DMS153 (cell line): ENCODE measurements at regions not wholly inside any gene's neighbourhood (a gene's known extent, or its start where the extent isn't known, plus 50 kb on each side); places are given as distances from the start of the nearest gene placed in this dataset.

Experiments used
- DNase-seq: peaks from one replicate; lab custom pipeline; 2025; lab: John Stamatoyannopoulos, UW

DNA sequence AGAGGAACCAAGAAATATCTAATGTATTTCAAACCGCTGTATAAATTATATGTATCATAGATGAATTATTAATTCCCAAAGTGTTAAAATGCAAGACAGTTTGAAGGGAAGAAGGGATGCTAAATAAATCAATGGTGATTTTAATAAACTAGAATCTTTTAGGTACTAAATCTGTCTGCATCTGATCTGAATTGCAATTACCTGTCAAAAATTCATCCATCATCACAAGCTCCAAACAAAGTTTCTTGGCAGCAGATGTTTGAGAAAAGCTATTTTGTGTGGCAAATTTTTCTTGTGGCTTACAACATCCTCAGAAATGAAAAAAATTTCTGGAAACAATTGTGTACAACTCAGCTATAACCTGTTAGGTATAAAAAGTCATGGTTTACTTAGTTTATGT, 816.0 kb upstream of the NDST4 start:
- no peak for DNase-seq

DNA sequence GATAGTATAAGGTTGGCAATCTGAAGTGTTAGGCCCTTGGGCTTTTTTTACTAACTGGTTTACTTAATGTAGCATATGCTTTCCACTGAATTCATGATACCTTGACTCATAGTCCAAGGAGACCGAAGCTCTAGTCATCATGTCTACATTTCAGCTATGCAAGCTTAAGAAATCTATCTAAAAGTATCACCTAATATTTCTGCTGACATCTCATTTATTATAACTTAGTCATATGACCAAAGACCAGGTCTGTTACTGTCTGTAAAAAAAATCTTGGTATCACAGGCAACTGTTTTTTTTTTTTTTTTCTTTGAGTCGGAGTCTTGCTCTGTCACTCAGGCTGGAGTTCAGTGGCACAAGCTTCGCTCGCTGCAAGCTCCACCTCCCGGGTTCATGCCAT, 814.0 kb upstream of the NDST4 start:
- no peak for DNase-seq

DNA sequence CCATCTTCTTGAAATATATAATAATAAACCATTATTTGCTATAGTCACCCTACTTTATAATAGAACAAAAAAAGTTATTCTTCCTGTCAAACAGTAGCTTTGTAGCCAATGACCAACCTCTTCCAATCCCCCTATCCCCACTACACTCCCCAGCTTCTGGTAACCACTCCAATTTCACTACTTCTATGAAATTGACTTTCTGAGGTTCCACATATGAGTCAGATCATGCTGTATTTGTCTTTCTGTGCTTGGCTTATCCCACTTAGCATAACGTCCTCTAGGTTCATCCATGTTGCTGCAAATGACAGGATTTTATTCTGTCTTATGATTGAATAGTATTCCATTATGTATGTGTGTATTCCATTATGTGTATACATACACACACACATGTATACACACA, 809.7 kb upstream of the NDST4 start:
- DNase-seq = no peak

GRCh38 chr4:115920637-115921036, 807.2 kb upstream of the NDST4 start:
- no peak for DNase-seq

DNA sequence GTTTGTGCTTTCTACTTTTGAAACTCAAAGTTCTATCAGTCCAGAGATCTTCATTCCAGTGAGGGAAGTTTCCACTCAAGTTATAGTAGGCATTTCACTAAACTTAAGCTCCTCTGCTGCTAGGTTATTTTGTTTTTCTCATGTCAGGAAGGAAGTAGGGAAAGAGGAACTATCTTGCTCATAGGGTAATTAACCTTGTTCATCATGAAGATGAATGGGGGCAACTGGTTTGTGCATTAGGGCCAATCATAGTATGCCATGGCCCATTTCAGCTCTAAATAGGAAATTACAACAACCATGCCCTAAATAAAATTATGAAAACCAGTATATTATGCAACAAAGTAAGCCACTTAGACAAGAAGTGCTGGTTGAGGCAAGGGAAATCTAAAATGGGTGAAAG, 804.7 kb upstream of the NDST4 start:
- DNase-seq = no peak

- DNase-seq = no peak
These were observed 793.0 kb upstream of the NDST4 start for GRCh38 chr4:115906428-115906827.

DNA sequence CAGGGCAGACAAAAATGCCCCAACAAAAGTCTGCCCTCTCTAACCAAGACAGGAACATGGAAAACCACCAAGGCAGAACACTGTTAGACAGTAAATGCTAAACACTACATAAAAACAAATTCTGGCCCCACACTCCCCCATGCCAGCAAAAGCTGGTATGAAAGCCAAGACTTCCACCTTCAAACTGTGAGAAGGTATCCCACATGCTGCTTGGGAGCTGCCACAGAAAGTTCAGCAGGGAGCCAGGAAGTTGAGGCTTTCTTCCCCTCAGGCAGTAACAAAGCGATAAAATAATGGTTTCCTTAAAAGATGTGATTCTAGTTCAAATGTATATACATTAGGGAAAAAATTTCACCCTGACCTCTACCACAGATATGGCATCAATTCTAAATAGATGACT, 770.4 kb upstream of the NDST4 start:
- no peak for DNase-seq

DNA sequence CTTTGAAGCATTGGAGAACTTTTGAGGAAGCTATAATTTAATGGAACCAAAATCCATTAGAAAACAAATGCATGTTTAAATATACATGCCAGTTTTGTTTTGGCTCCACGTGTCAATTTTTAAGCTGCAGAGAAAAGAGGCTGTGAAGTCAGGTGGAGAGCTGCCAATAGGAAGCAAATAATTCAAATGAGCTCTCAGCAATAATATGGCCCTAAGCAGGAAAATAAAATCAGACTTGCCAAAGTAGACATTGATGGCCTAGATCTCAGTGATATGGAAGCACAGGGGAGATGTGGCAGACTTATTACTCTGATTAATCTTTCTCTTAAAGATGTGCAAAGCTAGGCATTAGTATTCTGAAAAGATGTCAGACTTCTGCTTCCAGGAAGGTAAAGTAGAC, 769.8 kb upstream of the NDST4 start:
- no peak for DNase-seq

- DNase-seq = no peak
These were observed 759.6 kb upstream of the NDST4 start for GRCh38 chr4:115873048-115873447.

DNA sequence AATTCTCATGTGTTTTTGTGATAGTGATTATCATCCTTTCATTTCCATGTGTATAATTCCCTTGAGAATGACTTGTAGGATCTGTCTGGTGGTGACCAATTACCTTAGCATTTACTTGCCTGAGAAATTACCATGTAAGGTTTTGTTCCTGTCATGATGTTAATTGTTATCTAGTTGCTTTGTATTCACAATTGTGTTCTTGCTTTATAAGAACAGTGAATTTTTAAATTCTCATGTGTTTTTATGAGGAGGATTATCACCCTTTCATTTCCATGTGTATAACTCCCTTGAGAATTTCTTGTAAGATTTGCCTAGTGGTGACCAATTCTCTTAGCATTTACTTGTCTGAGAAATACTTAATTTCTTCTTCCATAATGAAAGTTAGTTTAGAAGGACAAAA, 758.2 kb upstream of the NDST4 start:
- no peak for DNase-seq

GRCh38 chr4:115866364-115866896, 753.0 kb upstream of the NDST4 start:
- no peak for DNase-seq

DNA sequence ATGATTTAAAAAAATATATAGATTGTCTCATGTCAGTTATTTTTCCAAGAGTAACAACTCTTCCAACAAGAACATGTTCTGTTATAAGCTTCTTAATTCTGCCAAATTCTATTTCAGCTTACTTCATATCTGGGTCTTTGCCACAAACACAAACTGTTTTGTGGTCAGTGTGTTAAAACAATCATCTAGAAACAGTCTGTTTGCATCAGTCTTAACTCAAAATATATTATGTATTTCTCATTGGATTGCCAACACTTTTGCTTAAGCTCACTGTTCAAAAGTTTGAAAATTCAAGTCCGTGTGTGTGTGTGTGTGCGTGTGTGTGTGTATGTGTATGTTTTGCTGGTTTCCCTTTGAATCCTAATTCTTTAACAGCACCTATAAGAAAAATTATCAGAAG, 752.3 kb upstream of the NDST4 start:
- no peak for DNase-seq

DNA sequence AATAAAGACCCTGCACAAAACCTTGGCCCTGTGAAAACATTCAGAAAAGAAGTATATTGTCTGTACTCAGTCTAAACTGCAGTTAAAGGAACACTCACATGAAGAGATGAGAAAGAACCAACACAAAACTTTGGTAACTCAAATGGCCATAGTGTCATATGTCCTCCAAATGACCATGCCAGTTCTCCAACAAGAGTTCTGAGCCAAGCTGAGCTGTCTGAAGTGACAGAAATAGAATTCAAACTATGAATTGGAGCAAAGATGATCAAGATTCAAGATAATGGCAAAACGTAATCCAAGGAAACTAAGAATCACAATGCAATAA, 739.3 kb upstream of the NDST4 start:
- no peak for DNase-seq

GRCh38 chr4:115851918-115852766, 738.7 kb upstream of the NDST4 start:
- peak; percentile 56 for DNase-seq

DNA sequence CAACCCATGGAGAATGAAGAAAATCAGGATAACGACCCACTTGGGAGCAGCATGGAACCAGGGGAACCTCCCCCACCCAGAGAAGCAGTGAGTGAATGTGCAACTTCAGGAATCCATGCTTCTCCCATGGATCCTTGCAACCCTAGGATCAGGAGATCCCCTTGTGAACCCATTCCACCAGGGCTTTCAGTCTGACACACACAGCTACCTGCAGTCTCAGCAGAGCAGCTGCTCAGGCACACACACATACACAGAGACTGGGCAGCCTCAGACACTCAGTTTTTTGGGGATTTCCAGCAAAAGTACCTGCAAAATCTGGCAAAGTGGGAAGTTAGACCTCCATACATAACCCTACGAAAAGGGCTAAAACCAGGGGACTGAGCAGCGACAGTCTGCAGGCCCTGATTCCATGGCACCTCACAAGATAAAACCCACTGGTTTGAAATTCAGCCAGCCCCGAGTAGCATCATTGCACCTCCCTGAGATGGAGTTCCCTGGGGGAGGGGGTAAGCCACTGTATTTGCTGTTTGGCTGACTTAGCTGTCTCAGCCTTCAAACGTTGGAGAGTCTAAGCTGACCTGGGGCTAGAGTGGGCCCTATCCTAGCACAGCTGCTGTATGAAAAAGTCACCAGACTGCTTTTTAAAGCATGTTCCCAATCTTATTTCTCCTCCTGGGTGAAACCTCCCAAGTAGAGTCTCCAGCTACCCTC, 737.5 kb upstream of the NDST4 start:
- DNase-seq = no peak

DNA sequence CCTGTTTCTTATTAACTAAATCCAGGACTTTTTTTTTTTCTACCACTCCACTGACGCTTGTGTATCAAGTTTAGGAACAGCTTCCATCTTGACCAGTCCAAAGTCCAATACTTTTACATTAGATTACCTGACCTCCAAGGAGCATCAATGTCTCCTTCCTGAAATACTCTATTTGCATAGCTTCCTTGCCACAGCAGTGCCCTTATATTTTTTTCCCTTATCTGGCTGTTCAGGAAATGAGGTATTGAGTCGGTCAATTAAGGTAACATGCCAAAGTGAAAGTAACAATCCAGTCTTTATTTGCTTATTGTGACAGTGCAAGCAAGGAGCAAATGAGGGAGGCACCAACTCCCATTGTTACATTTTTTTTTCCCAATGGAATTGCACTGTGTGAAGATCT, 730.8 kb upstream of the NDST4 start:
- DNase-seq = peak; percentile 45

GRCh38 chr4:115841871-115842270, 728.5 kb upstream of the NDST4 start:
- DNase-seq = no peak

DNA sequence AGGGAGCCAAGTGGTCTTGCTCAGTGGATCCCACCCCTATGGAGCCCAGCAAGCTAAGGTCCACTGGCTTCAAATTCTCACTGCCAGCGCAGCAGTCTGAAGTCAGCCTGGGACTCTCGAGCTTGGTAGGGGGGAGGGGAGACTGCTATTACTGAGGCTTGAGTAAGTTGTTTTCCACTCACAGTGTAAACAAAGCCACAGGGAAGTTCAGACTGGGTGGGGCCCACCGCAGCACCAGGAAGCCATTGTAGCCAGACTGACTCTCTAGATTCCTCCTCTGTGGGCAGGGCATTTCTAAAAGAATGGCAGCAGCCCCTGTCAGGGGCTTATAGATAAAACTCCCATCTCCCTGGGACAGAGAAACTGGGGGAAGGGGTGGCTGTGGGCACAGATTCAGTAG, 721.0 kb upstream of the NDST4 start:
- peak; percentile 8 for DNase-seq

- no peak for DNase-seq
These were observed 711.2 kb upstream of the NDST4 start for GRCh38 chr4:115824630-115825029.

DNA sequence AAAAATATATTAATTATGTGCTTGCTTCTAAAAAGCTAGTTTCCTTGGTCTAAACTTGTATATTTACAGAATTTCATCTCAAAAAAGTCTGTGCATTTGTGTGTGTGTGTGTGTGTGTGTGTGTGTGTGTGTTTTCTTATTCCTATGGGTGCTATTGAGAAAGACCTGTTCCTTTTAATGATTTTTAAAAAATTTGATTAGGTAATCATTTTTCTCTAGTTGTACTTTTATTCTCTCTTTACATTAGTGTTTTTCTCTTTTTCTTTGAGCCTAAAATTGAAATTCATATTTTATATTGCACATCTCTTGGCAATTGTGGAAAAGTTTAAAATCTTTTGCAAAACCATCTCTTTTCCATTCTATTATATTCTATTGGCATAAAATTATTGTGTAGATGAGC, 690.4 kb upstream of the NDST4 start:
- DNase-seq = no peak

- no peak for DNase-seq
These were observed 677.4 kb upstream of the NDST4 start for GRCh38 chr4:115790812-115791211.

GRCh38 chr4:115781528-115782146, 668.2 kb upstream of the NDST4 start:
- DNase-seq = no peak

- no peak for DNase-seq
These were observed 667.4 kb upstream of the NDST4 start for GRCh38 chr4:115780835-115781234.
